Fibroblast of the aortic adventitia (primary cell): ENCODE measurements at regions not wholly inside any gene's neighbourhood (a gene's known extent, or its start where the extent isn't known, plus 50 kb on each side); places are given as distances from the start of the nearest gene placed in this dataset.
A peak's percentile ranks its signal among the peaks of the same experiment; 100 is the strongest.

Experiments
- DNase-seq: peaks from one replicate; pipeline ENCODE4 v3.0.0-alpha.2; 2010; ENCODE audit warnings: low read depth
- H3K4me3 ChIP-seq: 2 replicates; pipeline ENCODE4 v1.5.1; 2011; ENCODE audit warnings: low read depth, mild to moderate bottlenecking, control low read depth, low read length, moderate library complexity
- CTCF ChIP-seq: IDR thresholded peaks from 2 replicates; pipeline ENCODE4 v1.5.1; 2011; ENCODE audit warnings: mild to moderate bottlenecking, low read length, control low read depth, inconsistent platforms; ENCODE audit not compliant: insufficient read depth

GRCh38 chr12:18808221-18808620, 70.3 kb downstream of the CAPZA3 start:
- no peak for TF ChIP-seq CTCF
- no peak for DNase-seq
- H3K4me3 ChIP-seq: no peak overlapping the region

- no peak overlapping the region for H3K4me3 ChIP-seq
- DNase-seq: peak; percentile 36
- no peak for TF ChIP-seq CTCF
Measured at GRCh38 chr12:18810537-18811253, 72.8 kb downstream of the CAPZA3 start.

DNA sequence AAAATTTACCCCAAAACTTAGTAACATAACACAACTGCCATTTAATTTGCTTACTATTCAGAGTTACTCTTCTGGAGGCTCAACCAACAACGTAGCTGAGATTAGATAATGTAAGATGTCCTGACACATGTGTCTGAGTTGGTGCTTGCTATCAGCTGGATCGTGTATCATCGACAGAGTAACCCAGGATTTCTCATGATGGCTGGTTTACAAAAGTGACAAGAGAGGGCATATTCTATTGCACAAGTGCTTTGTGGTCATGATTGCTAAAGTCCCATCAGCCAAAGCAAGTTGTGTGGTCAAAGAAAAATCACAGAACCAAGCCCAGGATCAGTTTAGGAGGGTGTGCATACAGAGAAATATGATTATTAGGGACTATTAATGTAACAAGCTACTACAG, 73.4 kb downstream of the CAPZA3 start:
- TF ChIP-seq CTCF: no peak
- DNase-seq: peak; percentile 38

DNA sequence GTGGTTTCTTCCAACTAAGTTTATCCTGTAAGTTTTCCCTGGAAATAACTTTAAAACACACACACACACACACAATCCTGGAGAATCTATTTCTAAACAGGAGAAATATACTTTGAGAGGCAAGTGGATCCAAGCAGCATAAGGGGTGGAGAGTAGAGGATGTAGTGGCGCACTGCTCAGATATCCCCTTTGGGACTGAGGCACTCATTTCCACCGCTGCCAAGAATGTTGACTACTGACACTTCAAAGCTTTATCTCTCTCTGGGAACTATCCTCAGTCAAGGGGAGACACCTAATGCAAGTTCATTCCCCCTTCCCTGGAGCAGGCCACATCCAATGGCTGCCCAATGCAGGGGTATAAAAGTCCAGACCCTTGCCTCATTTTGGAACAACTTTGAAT, 75.8 kb downstream of the CAPZA3 start:
- no peak overlapping the region for H3K4me3 ChIP-seq
- DNase-seq: no peak
- TF ChIP-seq CTCF: no peak

More for the DNA sequence above, 73.4 kb downstream of the CAPZA3 start:
- no peak overlapping the region for H3K4me3 ChIP-seq

GRCh38 chr12:18818579-18819268, 80.8 kb downstream of the CAPZA3 start:
- DNase-seq: no peak
- H3K4me3 ChIP-seq: no peak overlapping the region
- no peak for TF ChIP-seq CTCF

- no peak for TF ChIP-seq CTCF
- H3K4me3 ChIP-seq: no peak overlapping the region
- no peak for DNase-seq
Measured at GRCh38 chr12:18819484-18819883, 81.6 kb downstream of the CAPZA3 start.
